Neural crest cell (in vitro differentiated cells): ENCODE measurements at regions not wholly inside any gene's neighbourhood (a gene's known extent, or its start where the extent isn't known, plus 50 kb on each side); places are given as distances from the start of the nearest gene placed in this dataset.
"Not testable (repeated sequence)": the region's sequence is repeated elsewhere in the genome, so short reads cannot be mapped to it uniquely, and the experiment has no call there.

Experiments used
- DNase-seq: peaks from one replicate; pipeline ENCODE4 v3.0.0; 2021; ENCODE audit warnings: low read depth, mixed read lengths, low spot score
- H3K27ac Mint-ChIP-seq: one replicate; pipeline ENCODE4 v1.8.0; 2021; ENCODE audit warnings: mild to moderate bottlenecking, mixed read lengths; ENCODE audit not compliant: unreplicated experiment
- H3K27me3 Mint-ChIP-seq: 2 replicates; pipeline ENCODE4 v1.8.0; 2021; ENCODE audit warnings: low read depth, mild to moderate bottlenecking, mixed read lengths
- H3K36me3 Mint-ChIP-seq: 2 replicates; pipeline ENCODE4 v1.8.0; 2021; ENCODE audit warnings: low read depth, mild to moderate bottlenecking, mixed read lengths
- H3K4me1 Mint-ChIP-seq: 2 replicates; pipeline ENCODE4 v1.8.0; 2021; ENCODE audit warnings: mixed read lengths
- H3K4me3 Mint-ChIP-seq: one replicate; pipeline ENCODE4 v1.8.0; 2021; ENCODE audit warnings: mild to moderate bottlenecking, mixed read lengths
- H3K9me3 Mint-ChIP-seq: 2 replicates; pipeline ENCODE4 v1.8.0; 2021; ENCODE audit warnings: mixed read lengths
- TF ChIP-seq, protein P1 (sequence below): fragments of 200-600 bp; sonication (generic); conservative IDR thresholded peaks from 2 replicates; pipeline ENCODE4 v1.5.0; 2021; ENCODE audit warnings: antibody characterized with exemption, mild to moderate bottlenecking

DNA sequence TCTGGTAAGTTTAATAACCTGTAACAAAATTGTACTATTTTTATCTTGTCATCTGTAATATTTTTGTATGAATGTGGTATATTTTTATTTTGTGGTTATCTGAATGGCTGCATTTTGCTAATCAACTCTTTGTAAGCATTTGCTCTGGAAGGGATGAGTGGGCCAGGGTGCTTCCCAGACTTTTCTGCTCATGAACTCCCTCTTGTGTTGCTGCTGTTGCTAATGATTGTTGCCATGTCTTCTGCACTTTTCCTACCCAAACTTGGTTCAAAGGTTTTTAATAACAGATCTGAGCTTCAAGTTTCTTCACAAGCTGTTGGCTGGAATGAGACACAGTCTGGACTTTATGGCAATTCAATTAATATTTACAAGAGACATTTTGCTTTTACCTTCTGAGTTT is 1005.7 kb downstream of the HACE1 start:
- TF ChIP-seq, protein P1, sequence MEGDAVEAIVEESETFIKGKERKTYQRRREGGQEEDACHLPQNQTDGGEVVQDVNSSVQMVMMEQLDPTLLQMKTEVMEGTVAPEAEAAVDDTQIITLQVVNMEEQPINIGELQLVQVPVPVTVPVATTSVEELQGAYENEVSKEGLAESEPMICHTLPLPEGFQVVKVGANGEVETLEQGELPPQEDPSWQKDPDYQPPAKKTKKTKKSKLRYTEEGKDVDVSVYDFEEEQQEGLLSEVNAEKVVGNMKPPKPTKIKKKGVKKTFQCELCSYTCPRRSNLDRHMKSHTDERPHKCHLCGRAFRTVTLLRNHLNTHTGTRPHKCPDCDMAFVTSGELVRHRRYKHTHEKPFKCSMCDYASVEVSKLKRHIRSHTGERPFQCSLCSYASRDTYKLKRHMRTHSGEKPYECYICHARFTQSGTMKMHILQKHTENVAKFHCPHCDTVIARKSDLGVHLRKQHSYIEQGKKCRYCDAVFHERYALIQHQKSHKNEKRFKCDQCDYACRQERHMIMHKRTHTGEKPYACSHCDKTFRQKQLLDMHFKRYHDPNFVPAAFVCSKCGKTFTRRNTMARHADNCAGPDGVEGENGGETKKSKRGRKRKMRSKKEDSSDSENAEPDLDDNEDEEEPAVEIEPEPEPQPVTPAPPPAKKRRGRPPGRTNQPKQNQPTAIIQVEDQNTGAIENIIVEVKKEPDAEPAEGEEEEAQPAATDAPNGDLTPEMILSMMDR: no peak
- Mint-ChIP-seq H3K36me3 (no peaks in the 10 kb centered on the region), H3K9me3 (no peaks in the 10 kb centered on the region), H3K27ac (no peak overlapping the region), H3K4me3 (no peak overlapping the region), H3K27me3 (no peaks in the 10 kb centered on the region), H3K4me1 (no peaks in the 10 kb centered on the region)
- DNase-seq: no peak

DNA sequence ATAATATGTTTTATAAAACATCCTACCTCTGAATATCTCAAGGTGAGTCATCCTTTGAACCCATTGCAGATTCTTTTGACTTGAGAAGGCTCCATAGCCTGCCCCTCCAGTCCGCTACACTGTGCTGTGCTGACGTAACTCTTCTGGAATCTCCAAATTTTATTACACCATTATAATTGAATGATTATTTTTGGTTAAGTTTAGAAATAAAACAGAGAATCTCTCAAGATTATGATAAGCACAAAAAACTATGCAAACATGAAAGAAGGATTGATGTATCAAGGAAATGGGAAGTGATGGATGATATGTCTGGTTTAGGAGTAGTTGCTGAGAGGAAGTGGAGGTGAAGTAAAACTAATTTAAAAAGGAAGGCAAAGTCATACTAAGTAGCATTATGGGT is 1021.3 kb downstream of the HACE1 start:
- DNase-seq: no peak

DNA sequence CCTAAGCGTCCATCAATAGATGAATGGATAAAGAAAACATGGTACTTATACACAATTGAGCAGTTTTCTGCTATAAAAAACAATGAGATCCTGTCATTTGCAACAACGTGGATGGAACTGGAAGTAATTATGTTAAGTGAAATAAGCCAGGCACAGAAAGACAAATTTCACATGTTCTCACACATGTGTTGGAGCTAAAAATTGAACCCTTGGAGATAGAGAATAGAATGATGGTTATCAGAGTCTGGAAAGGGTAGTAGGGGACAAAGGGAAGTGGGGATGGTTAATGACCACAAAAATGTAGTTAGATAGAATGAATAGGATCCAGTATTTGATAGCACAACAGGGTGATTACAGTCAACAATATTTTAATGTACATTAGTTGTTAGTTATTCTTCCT is 1033.5 kb downstream of the HACE1 start:
- Mint-ChIP-seq H3K4me3 (no peak overlapping the region), H3K36me3 (no peaks in the 10 kb centered on the region), H3K27me3 (no peaks in the 10 kb centered on the region), H3K9me3 (no peaks in the 10 kb centered on the region), H3K4me1 (no peaks in the 10 kb centered on the region), H3K27ac (no peak overlapping the region)
- TF ChIP-seq, protein P1: no peak
- DNase-seq: no peak

More for the DNA sequence above, 1021.3 kb downstream of the HACE1 start:
- Mint-ChIP-seq H3K27me3 (peaks cover 5% of the 10 kb centered on the region), H3K27ac (no peak overlapping the region), H3K4me3 (no peak overlapping the region), H3K9me3 (peaks cover 3% of the 10 kb centered on the region), H3K4me1 (no peaks in the 10 kb centered on the region), H3K36me3 (no peaks in the 10 kb centered on the region)
- TF ChIP-seq, protein P1: no peak

DNA sequence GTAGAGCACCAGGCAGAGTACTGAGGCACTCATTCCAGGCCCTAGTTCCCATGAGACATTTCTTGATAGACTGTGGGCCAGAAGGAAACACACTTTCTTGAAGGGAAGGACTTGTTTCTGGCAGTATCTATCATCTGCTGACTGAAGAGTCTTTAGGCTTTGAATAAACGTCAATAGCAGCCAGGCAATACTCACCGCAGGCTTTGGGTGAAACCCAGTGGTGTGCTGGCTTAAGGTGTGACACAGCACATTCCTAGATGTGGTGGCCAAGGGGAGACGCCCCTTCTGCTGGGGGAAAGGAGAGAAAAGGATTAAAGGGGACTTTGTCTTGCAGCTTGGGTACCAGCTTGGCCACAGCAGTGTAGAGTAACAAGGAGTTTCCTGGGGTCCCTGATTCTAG is 1039.6 kb downstream of the HACE1 start:
- DNase-seq: no peak
- TF ChIP-seq, protein P1: no peak
- Mint-ChIP-seq H3K27me3 (no peaks in the 10 kb centered on the region), H3K36me3 (no peaks in the 10 kb centered on the region), H3K27ac (no peak overlapping the region), H3K4me3 (no peak overlapping the region), H3K9me3 (peaks cover 8% of the 10 kb centered on the region), H3K4me1 (no peaks in the 10 kb centered on the region)

DNA sequence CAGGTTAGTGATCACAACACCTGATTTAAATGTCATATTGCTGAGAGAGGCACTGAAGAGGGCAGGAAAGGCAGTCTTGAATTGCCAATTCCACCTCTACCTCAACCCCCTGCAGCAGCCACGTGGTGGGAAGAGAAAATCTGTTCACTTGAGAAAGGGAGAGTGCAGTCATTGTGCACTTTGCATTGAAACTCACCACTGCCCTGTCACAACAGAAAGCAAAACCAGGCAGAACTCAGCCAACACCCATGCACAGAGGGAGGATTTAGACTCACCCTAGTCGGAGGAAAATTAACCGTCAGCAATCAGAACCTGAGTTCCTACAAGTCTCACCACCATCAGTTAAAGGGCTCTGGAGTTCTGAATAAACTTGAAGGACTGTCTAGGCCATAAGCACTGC is 1040.2 kb downstream of the HACE1 start:
- Mint-ChIP-seq H3K4me3 (no peak overlapping the region), H3K36me3 (no peaks in the 10 kb centered on the region), H3K27ac (no peak overlapping the region), H3K4me1 (no peaks in the 10 kb centered on the region), H3K9me3 (peaks cover 8% of the 10 kb centered on the region), H3K27me3 (no peaks in the 10 kb centered on the region)
- TF ChIP-seq, protein P1: no peak
- no peak for DNase-seq

DNA sequence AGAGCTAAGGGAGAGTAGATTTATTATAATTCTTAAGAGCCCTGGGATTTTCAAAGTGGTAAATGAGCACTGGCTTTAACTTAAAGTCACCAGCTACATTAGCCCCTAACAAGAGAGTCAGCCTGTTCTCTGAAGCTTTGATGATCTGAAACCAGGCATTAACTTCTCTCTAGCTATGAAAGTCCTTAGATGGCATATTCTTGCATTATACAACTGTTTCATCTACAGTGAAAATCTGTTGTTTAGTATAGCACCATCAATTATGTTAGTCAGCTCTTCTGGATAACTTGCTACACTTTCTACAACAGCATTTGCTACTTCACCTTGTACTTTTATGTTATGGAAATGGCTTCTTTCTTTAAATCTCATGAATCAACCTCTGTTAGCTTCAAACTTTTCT is 1046.7 kb downstream of the HACE1 start:
- H3K27me3 Mint-ChIP-seq: no peaks in the 10 kb centered on the region

DNA sequence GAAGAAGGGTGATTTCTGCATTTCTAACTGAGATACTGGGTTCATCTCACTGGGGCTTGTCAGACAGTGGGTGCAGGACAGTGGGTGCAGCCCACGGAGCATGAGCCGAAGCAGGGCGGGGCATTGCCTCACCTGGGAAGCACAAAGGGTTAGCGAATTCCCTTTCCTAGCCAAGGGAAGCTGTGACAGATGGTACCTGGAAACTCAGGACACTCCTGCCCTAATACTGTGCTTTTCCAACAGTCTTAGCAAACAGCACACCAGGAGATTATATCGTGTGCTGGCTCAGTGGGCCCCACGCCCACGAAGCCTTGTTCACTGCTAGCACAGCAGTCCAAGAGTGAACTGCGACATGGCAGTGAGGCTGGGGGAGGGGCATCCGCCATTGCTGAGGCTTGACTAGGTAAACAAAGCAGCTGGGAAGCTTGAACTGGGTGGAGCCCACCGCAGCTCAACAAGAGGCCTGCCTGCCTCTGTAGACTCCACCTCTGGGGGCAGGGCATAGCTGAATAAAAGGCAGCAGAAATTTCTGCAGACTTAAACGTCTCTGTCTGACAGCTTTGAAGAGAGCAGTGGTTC is 1057.7 kb downstream of the HACE1 start:
- not testable (repeated sequence) for H3K9me3 Mint-ChIP-seq, H3K27me3 Mint-ChIP-seq, H3K4me3 Mint-ChIP-seq, H3K36me3 Mint-ChIP-seq, H3K4me1 Mint-ChIP-seq, H3K27ac Mint-ChIP-seq, DNase-seq

More for the DNA sequence above, 1046.7 kb downstream of the HACE1 start:
- TF ChIP-seq, protein P1: no peak
- peaks cover 2% of the 10 kb centered on the region for H3K9me3 Mint-ChIP-seq
- H3K4me1 Mint-ChIP-seq: no peaks in the 10 kb centered on the region
- no peak for DNase-seq
- no peaks in the 10 kb centered on the region for H3K36me3 Mint-ChIP-seq
- no peak overlapping the region for H3K27ac Mint-ChIP-seq
- H3K4me3 Mint-ChIP-seq: no peak overlapping the region
